GM18499 (cell line): ENCODE measurements at regions not wholly inside any gene's neighbourhood (a gene's known extent, or its start where the extent isn't known, plus 50 kb on each side); places are given as distances from the start of the nearest gene placed in this dataset.

Source experiments
- ATAC-seq: cut with Tn5 transposase; IDR thresholded peaks from one replicate; pipeline ENCODE4 v1.9.1; 2021; ENCODE audit warnings: moderate number of reproducible peaks; ENCODE audit not compliant: insufficient read depth, unreplicated experiment

GRCh38 chr7:17716816-17717215 is 223.5 kb downstream of the SNX13 start:
- no peak for ATAC-seq

GRCh38 chr7:17719998-17720397 is 220.3 kb downstream of the SNX13 start:
- ATAC-seq: no peak

DNA sequence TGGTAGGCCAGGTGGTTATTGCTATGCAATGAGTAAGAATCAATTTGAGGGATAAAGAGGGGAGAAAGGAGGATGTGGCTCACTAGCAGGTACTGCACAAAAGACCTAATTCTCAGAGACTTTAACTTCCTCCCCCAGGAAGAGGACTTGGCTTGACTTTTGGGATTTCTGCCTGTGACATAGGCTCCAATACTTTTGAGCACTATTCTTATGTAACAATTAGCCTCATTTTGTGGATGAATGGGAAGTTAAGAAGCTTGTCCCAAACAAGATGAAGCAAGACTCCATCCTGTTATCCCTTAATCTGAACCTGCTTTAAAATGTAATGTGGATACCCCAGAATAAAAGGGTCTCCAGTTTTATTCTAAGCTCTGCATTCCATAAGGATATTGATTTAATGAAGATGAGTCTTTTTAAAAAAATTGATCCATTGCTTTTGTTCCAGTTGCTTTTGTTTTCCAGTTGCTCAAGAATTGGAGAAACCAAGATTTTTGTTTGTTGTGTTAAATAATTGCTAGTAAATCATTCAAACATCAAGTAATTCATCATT is 218.5 kb downstream of the SNX13 start:
- ATAC-seq: no peak

DNA sequence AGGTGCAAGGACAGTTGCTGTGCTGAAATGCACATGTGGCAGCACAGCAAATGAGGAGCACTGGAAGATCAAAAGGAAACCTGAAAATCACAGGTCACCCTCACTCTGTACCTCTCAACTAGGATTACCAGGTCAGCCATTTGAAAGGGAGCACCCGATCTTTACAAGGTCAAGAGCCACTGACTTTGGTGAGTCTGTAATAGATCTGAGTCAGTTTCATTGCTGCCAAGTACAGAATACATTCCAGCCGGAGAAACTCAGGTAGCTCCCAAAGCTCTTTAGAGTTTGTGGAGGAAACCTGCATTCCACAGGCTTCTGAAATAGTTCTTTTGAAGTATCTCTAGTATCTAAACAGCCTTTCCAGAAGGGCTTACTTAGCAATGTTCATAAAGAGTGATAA is 217.5 kb downstream of the SNX13 start:
- no peak for ATAC-seq

DNA sequence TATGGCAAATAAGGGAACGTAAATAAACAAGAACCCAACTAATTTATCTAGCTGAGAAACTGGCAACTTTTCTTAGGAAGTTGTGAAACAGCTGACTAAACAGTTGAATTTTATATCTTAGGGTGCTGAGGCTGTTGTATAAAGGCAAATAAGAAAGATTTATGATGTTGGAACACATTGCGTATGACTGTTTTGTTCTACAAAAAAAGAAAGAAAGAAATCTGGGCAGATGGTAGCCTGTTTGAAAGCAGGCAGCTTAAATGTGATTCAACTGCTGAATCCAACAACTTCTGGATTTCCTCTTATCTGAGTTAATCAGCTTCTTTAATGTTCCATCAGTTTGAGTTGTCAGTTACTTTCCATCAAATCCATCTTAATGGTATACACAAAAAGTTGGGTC is 214.5 kb downstream of the SNX13 start:
- ATAC-seq: no peak

DNA sequence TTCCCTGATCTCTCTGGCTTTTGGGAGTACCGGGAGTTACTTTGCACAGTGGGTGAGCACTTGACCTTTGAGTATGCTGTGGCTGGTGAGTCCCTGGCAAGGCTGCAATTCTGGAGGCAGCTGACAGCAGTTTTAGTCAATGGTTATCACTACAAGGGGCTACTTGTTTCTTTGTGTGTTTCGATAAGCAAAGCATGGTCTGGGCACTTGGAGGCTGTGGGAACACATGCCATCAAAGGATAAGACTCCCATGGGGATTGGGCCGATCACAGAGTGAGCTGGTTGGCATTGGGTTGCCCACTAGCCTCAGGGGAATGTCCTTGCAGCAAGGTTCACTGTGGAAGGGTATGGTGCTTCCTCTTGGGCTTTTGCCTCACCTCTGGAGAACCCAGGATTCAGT is 208.2 kb downstream of the SNX13 start:
- ATAC-seq: no peak
